22Rv1 (cell line): ENCODE measurements at regions not wholly inside any gene's neighbourhood (a gene's known extent, or its start where the extent isn't known, plus 50 kb on each side); places are given as distances from the start of the nearest gene placed in this dataset.

Experiments used
- H3K27ac ChIP-seq: fragments of 450-650 bp; 2 replicates; pipeline ENCODE4 v1.5.1; 2017
- CTCF ChIP-seq: fragments of 450-650 bp; IDR thresholded peaks from 2 replicates; pipeline ENCODE4 v1.5.1; 2017; ENCODE audit warnings: mild to moderate bottlenecking
- ZFX ChIP-seq: fragments of 450-650 bp; IDR thresholded peaks from 2 replicates; pipeline ENCODE4 v1.6.1; 2017; ENCODE audit warnings: antibody characterized with exemption, borderline replicate concordance

DNA sequence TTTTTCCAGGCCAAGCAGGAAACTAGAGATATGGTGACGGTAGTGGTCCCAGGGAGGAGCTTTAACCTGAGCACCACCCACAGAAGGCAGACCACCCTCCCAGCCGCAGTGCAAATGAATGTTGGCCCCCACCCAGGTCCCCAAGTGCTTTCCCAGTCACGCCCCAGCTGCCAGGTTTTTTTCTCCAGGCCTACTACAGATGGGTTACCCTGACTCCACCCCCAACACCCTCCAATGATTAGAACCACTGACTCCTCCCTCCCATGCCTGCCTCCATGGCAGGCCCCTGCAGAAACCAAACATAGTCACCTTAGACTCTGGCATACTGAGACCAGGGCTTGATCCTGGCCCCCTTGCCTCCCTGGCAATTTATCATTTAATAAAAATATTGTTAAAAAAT is 58.7 kb upstream of the CHST1 start:
- TF ChIP-seq CTCF = no peak
- no peak for TF ChIP-seq ZFX
- no peak overlapping the region for H3K27ac ChIP-seq

GRCh38 chr11:45723397-45723796 is 58.0 kb upstream of the CHST1 start:
- H3K27ac ChIP-seq = no peak overlapping the region
- TF ChIP-seq CTCF = no peak
- no peak for TF ChIP-seq ZFX

DNA sequence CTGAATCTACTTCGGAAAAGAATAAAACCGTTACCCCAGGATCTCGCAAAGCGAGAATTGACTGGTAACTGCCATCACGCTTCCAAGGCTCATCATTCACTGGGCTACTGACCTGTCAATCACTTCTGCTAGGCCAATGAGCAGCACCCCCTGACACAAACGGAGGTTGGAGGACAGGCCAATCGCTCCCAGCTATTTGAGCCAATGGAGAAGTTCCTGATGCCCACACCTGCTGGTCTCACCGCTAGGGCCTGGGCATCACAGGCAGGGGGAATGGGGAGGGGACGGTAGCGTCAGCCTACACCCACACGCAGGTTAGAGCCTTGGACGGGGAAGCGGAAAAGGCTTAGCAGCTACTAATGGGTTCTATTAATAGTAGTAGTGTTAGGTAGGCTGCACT is 56.7 kb upstream of the CHST1 start:
- no peak overlapping the region for H3K27ac ChIP-seq
- no peak for TF ChIP-seq ZFX
- TF ChIP-seq CTCF = 0 out of 2 replicates have a peak, but pooled peaks have one; percentile 14

GRCh38 chr11:45717526-45717925 is 52.1 kb upstream of the CHST1 start:
- H3K27ac ChIP-seq = no peak overlapping the region
- TF ChIP-seq ZFX = no peak
- no peak for TF ChIP-seq CTCF

GRCh38 chr11:45715418-45715817 is 50.0 kb upstream of the CHST1 start:
- no peak for TF ChIP-seq CTCF

More at GRCh38 chr11:45715418-45715817, 50.0 kb upstream of the CHST1 start:
- H3K27ac ChIP-seq = no peak overlapping the region
